PC-9 (cell line): ENCODE measurements at regions not wholly inside any gene's neighbourhood (a gene's known extent, or its start where the extent isn't known, plus 50 kb on each side); places are given as distances from the start of the nearest gene placed in this dataset.

Experiments used
- BruUV-seq: library from RNA; stranded (reverse); fragments of 400-500 nt; replicated peaks from 2 replicates; lab custom pipeline; 2021; lab: Mats Ljungman, UMichigan
- CTCF ChIA-PET: fragments of 300-600 bp; sonication (Branson Sonifier 250); formaldehyde crosslinking; loops from one replicate; lab custom pipeline; 2022; ENCODE audit warnings: antibody characterized with exemption; lab: Charles Lee
- POLR2A ChIA-PET: fragments of 300-600 bp; sonication (Branson Sonifier 250); formaldehyde crosslinking; loops from one replicate; lab custom pipeline; 2022; ENCODE audit warnings: antibody characterized with exemption; ENCODE audit not compliant: unreplicated experiment; lab: Charles Lee
- DNase-seq, 2 experiments: peaks; one replicate each; pipeline versions ENCODE4 v3.0.0 to v3.0.0-alpha.2; 2015 to 2022; ENCODE audit warnings: mixed read lengths in 1 of 2
- H2AFZ ChIP-seq: fragments of 200-600 bp; sonication (generic); 2 replicates; pipeline ENCODE4 v1.8.1; 2017; ENCODE audit warnings: antibody characterized with exemption
- H3F3A ChIP-seq: fragments of 200-600 bp; sonication (generic); 2 replicates; pipeline ENCODE4 v1.8.1; 2017; ENCODE audit warnings: antibody characterized with exemption, mild to moderate bottlenecking, low read depth; ENCODE audit not compliant: insufficient read depth
- H3K27ac ChIP-seq: fragments of 200-600 bp; sonication (generic); 2 replicates; pipeline ENCODE4 v1.6.1; 2016; ENCODE audit warnings: mixed run types
- H3K27me3 ChIP-seq: fragments of 200-600 bp; sonication (generic); 2 replicates; pipeline ENCODE4 v1.6.1; 2016; ENCODE audit warnings: low read depth, mixed run types; ENCODE audit not compliant: insufficient read depth
- H3K36me3 ChIP-seq: fragments of 200-600 bp; sonication (generic); 2 replicates; pipeline ENCODE4 v1.6.1; 2016; ENCODE audit warnings: low read depth, mixed run types
- H3K4me1 ChIP-seq: fragments of 200-600 bp; sonication (generic); replicated peaks from 2 replicates; pipeline ENCODE4 v1.6.1; 2016; ENCODE audit warnings: mixed run types; ENCODE audit not compliant: insufficient read depth
- H3K4me2 ChIP-seq: fragments of 200-600 bp; sonication (generic); 2 replicates; pipeline ENCODE4 v1.6.1; 2017; ENCODE audit warnings: mixed run types
- H3K4me3 ChIP-seq: fragments of 200-600 bp; sonication (generic); 2 replicates; pipeline ENCODE4 v1.6.1; 2016; ENCODE audit warnings: mixed run types
- H3K79me2 ChIP-seq: fragments of 200-600 bp; sonication (generic); 2 replicates; pipeline ENCODE4 v1.6.1; 2017; ENCODE audit warnings: low read depth, mixed run types
- H3K9me2 ChIP-seq: fragments of 200-600 bp; sonication (generic); 2 replicates; pipeline ENCODE4 v1.8.1; 2017; ENCODE audit warnings: mild to moderate bottlenecking; ENCODE audit not compliant: insufficient read depth
- H3K9me3 ChIP-seq: fragments of 200-600 bp; sonication (generic); 2 replicates; pipeline ENCODE4 v1.8.1; 2016; ENCODE audit warnings: low read depth; ENCODE audit not compliant: insufficient read depth
- H4K20me1 ChIP-seq: fragments of 200-600 bp; sonication (generic); 2 replicates; pipeline ENCODE4 v1.8.1; 2017; ENCODE audit not compliant: insufficient read depth
- CTCF ChIP-seq: fragments of 200-600 bp; sonication (generic); conservative IDR thresholded peaks from 2 replicates; pipeline ENCODE4 v1.6.1; 2017; ENCODE audit warnings: mixed run types, antibody characterized with exemption, mild to moderate bottlenecking, moderate library complexity
- EZH2 ChIP-seq: fragments of 200-600 bp; sonication (generic); IDR thresholded peaks from 2 replicates; pipeline ENCODE4 v1.8.0; 2017; ENCODE audit warnings: antibody characterized with exemption, low read depth
- intact Hi-C: fragments of 100-400 bp; cut with micrococcal nuclease; formaldehyde crosslinking; loops from one replicate; pipeline ENCODE4 v1.10.0; 2022; ENCODE audit not compliant: unreplicated experiment

GRCh38 chr3:181383201-181383600 is 328.5 kb upstream of the SOX2 start:
- no peaks in the 10 kb centered on the region for H3F3A ChIP-seq
- DNase-seq, result no peak
- no peak overlapping the region for H3K27ac ChIP-seq
- no peaks in the 10 kb centered on the region for H4K20me1 ChIP-seq
- H3K27me3 ChIP-seq, result no peaks in the 10 kb centered on the region
- ChIA-PET CTCF (no interaction called here), POLR2A (no interaction called here)
- TF ChIP-seq CTCF, result no peak
- TF ChIP-seq EZH2, result no peak
- intact Hi-C loops, result no loop called here
- no peak overlapping the region for H3K4me3 ChIP-seq
- H3K36me3 ChIP-seq, result no peaks in the 10 kb centered on the region
- no peaks in the 10 kb centered on the region for H3K4me1 ChIP-seq
- no peak overlapping the region for H3K4me2 ChIP-seq
- H2AFZ ChIP-seq, result no peak overlapping the region
- no peaks in the 10 kb centered on the region for H3K79me2 ChIP-seq
- no peaks in the 10 kb centered on the region; the same call in 1 of the 2 replicates for H3K9me2 ChIP-seq
- no peaks in the 10 kb centered on the region for H3K9me3 ChIP-seq
- BruUV-seq, result no TSS peak

GRCh38 chr3:181382656-181383055 is 329.1 kb upstream of the SOX2 start:
- Histone ChIP-seq H2AFZ (no peak overlapping the region), H3K4me1 (no peaks in the 10 kb centered on the region), H3K36me3 (no peaks in the 10 kb centered on the region), H3F3A (no peaks in the 10 kb centered on the region), H4K20me1 (no peaks in the 10 kb centered on the region), H3K79me2 (no peaks in the 10 kb centered on the region), H3K27ac (no peak overlapping the region), H3K9me3 (no peaks in the 10 kb centered on the region), H3K9me2 (no peaks in the 10 kb centered on the region; the same call in 1 of the 2 replicates), H3K27me3 (no peaks in the 10 kb centered on the region), H3K4me2 (no peak overlapping the region), H3K4me3 (no peak overlapping the region)
- POLR2A ChIA-PET, result no interaction called here
- no TSS peak for BruUV-seq
- intact Hi-C loops, result no loop called here
- CTCF ChIA-PET, result no interaction called here
- DNase-seq, result no peak
- no peak for TF ChIP-seq CTCF
- TF ChIP-seq EZH2, result no peak

GRCh38 chr3:181379278-181379677 is 332.4 kb upstream of the SOX2 start:
- no peaks in the 10 kb centered on the region; the same call in 1 of the 2 replicates for H3K9me2 ChIP-seq
- POLR2A ChIA-PET, result no interaction called here
- no peak overlapping the region for H2AFZ ChIP-seq
- no peaks in the 10 kb centered on the region for H3K4me1 ChIP-seq
- DNase-seq, result no peak
- CTCF ChIA-PET, result interaction anchor here (0.7 kb wide), 1 partner anchor 119 kb away, joined by 3 read pairs; no protein-coding TSS in a partner anchor
- no peak overlapping the region for H3K4me3 ChIP-seq
- H3K4me2 ChIP-seq, result no peak overlapping the region
- TF ChIP-seq CTCF, result no peak
- TF ChIP-seq EZH2, result no peak
- intact Hi-C loops, result no loop called here
- H3K79me2 ChIP-seq, result no peaks in the 10 kb centered on the region
- BruUV-seq, result no TSS peak
- H4K20me1 ChIP-seq, result no peaks in the 10 kb centered on the region
- H3K36me3 ChIP-seq, result no peaks in the 10 kb centered on the region
- no peaks in the 10 kb centered on the region for H3K27me3 ChIP-seq
- H3F3A ChIP-seq, result no peaks in the 10 kb centered on the region
- H3K9me3 ChIP-seq, result no peaks in the 10 kb centered on the region
- H3K27ac ChIP-seq, result no peak overlapping the region
